AG10803 (cell line): ENCODE measurements at regions not wholly inside any gene's neighbourhood (a gene's known extent, or its start where the extent isn't known, plus 50 kb on each side); places are given as distances from the start of the nearest gene placed in this dataset.

Source experiments
- DNase-seq: peaks from one replicate; pipeline ENCODE4 v3.0.0; 2010; ENCODE audit warnings: low read depth
- H3K4me3 ChIP-seq: 2 replicates; pipeline ENCODE4 v1.5.1; 2011; ENCODE audit warnings: mild to moderate bottlenecking, low read length, control low read depth
- CTCF ChIP-seq: conservative IDR thresholded peaks from 2 replicates; pipeline ENCODE4 v1.5.1; 2011; ENCODE audit warnings: mild to moderate bottlenecking, low read length, control low read depth, inconsistent platforms

- H3K4me3 ChIP-seq, result no peak overlapping the region
- no peak for TF ChIP-seq CTCF
- DNase-seq, result no peak
These were observed 51.3 kb upstream of the ZNF536 start for GRCh38 chr19:30320916-30321315.
